Erythroblast (primary cell): ENCODE measurements at regions not wholly inside any gene's neighbourhood (a gene's known extent, or its start where the extent isn't known, plus 50 kb on each side); places are given as distances from the start of the nearest gene placed in this dataset.

Experiments used
- DNase-seq, 2 experiments: peaks; one replicate each; lab custom pipeline; 2025; lab: John Stamatoyannopoulos, UW
- GATA1 ChIP-seq: IDR thresholded peaks from 2 replicates; pipeline ENCODE4 v1.6.1; 2011; ENCODE audit warnings: low read depth, mild to moderate bottlenecking, control low read depth, low read length, moderate library complexity
- POLR2A ChIP-seq: IDR thresholded peaks from 2 replicates; pipeline ENCODE4 v1.6.1; 2011; ENCODE audit warnings: mild to moderate bottlenecking, low read length

- DNase-seq: no peak
- TF ChIP-seq POLR2A (no peak), GATA1 (no peak)
These were observed 348.3 kb upstream of the LRATD1 start for GRCh38 chr2:14284244-14284643.

- no peak for DNase-seq
- no peak for TF ChIP-seq POLR2A
- TF ChIP-seq GATA1: no peak
These were observed 346.7 kb upstream of the LRATD1 start for GRCh38 chr2:14285812-14286211.

GRCh38 chr2:14288016-14288415, 344.5 kb upstream of the LRATD1 start:
- no peak for DNase-seq
- TF ChIP-seq POLR2A: no peak
- TF ChIP-seq GATA1: no peak

GRCh38 chr2:14292964-14293363, 339.6 kb upstream of the LRATD1 start:
- TF ChIP-seq POLR2A (no peak), GATA1 (no peak)

GRCh38 chr2:14297340-14297739, 335.2 kb upstream of the LRATD1 start:
- no peak for TF ChIP-seq POLR2A
- TF ChIP-seq GATA1: no peak
- DNase-seq: no peak

More at GRCh38 chr2:14292964-14293363, 339.6 kb upstream of the LRATD1 start:
- DNase-seq: no peak

- TF ChIP-seq GATA1 (no peak), POLR2A (no peak)
- no peak for DNase-seq
These were observed 334.6 kb upstream of the LRATD1 start for GRCh38 chr2:14297906-14298305.

- no peak for TF ChIP-seq GATA1
- TF ChIP-seq POLR2A: no peak
- no peak for DNase-seq
These were observed 331.2 kb upstream of the LRATD1 start for GRCh38 chr2:14301331-14301730.

- DNase-seq: no peak
- no peak for TF ChIP-seq POLR2A
These were observed 329.0 kb upstream of the LRATD1 start for GRCh38 chr2:14303366-14304115.

- DNase-seq: no peak
- TF ChIP-seq GATA1: no peak
- no peak for TF ChIP-seq POLR2A
These were observed 328.2 kb upstream of the LRATD1 start for GRCh38 chr2:14304326-14304725.

- DNase-seq: no peak
These were observed 326.2 kb upstream of the LRATD1 start for GRCh38 chr2:14306268-14306861.

GRCh38 chr2:14313341-14313740, 319.2 kb upstream of the LRATD1 start:
- TF ChIP-seq GATA1: no peak
- no peak for TF ChIP-seq POLR2A
- no peak for DNase-seq

More at GRCh38 chr2:14306268-14306861, 326.2 kb upstream of the LRATD1 start:
- TF ChIP-seq POLR2A: no peak
- TF ChIP-seq GATA1: no peak

- no peak for TF ChIP-seq GATA1
- no peak for TF ChIP-seq POLR2A
- DNase-seq: no peak
These were observed 315.9 kb upstream of the LRATD1 start for GRCh38 chr2:14316594-14316993.

GRCh38 chr2:14321357-14321756, 311.2 kb upstream of the LRATD1 start:
- no peak for TF ChIP-seq GATA1
- no peak for TF ChIP-seq POLR2A

GRCh38 chr2:14322306-14322705, 310.2 kb upstream of the LRATD1 start:
- DNase-seq: no peak
- TF ChIP-seq POLR2A (no peak), GATA1 (no peak)

More at GRCh38 chr2:14321357-14321756, 311.2 kb upstream of the LRATD1 start:
- no peak for DNase-seq

- TF ChIP-seq GATA1: no peak
- no peak for TF ChIP-seq POLR2A
- no peak for DNase-seq
These were observed 308.2 kb upstream of the LRATD1 start for GRCh38 chr2:14324308-14324707.
